Loucy (cell line): ENCODE measurements at regions not wholly inside any gene's neighbourhood (a gene's known extent, or its start where the extent isn't known, plus 50 kb on each side); places are given as distances from the start of the nearest gene placed in this dataset.

Experiments used
- CTCF ChIP-seq: fragments of 200-600 bp; sonication (generic); conservative IDR thresholded peaks from 2 replicates; pipeline ENCODE4 v1.5.1; 2014; ENCODE audit warnings: mild to moderate bottlenecking, antibody characterized with exemption, low read length
- EZH2phosphoT487 ChIP-seq: fragments of 200-600 bp; IDR thresholded peaks from 2 replicates; pipeline ENCODE4 v1.6.1; 2018; ENCODE audit warnings: antibody characterized with exemption, mild to moderate bottlenecking, moderate library complexity, borderline replicate concordance

DNA sequence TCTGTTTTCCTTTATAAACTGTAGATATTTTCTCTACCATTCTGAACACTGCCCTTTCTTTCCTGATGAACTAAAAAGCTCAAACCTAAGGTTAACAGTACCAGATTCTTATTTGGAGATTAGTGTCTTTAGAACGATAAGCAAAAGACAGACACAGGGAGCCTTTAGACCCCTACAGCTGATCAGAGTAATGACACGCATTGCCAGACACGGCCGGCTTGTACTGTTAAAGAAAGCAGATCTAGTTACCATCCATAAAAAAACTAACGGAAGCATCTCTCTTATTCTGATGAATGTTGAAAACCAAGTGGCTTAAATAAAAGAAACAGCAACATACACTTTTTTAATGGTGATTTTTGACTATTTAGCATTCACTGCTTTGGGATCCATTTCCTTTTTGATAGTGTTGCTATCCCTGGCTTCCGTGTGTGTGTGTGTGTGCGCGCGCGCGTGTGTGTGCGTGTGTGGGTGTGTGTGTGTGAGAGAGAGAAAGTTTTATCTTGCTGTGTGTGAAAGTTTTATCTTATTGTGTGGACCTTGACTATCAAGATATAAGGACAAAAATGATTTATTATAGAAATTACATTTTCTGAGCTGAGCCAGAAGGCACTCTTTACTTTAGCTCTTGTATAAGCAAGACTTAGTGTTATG is 95.6 kb upstream of the SLC35B3 start:
- TF ChIP-seq CTCF (no peak), EZH2phosphoT487 (no peak)
